Activated CD4-positive, alpha-beta T cell treated with anti-CD3 and anti-CD28 coated beads, Interleukin-2, amount 50 U/mL, for 24 hours (primary cell): ENCODE measurements at regions not wholly inside any gene's neighbourhood (a gene's known extent, or its start where the extent isn't known, plus 50 kb on each side); places are given as distances from the start of the nearest gene placed in this dataset.
"Not testable (repeated sequence)": the region's sequence is repeated elsewhere in the genome, so short reads cannot be mapped to it uniquely, and the experiment has no call there.

Experiments used
- DNase-seq, 2 donors: peaks; one replicate each; pipeline ENCODE4 v3.0.0-alpha.2; 2020; ENCODE audit warnings: low read depth in 1 of 2, low spot score in 1 of 2

DNA sequence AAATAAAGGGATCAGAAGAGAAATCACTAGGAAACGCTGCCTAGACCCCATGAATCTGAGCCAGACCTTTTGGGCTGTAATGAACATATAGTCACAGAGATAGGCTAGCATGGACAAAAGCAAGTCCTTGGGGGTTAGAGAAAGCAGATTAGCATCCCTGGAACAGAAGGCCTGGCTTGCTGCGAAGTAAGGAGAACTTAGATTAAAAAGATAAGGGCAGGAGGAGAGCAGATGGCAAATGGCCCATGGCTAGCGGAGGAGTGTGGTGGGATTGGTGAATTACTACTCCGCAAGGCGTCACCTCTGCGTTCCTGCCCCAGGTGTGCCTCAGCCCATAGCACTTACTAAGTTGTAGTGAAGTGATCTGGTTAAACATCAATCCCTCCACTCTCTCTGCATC is 92.3 kb upstream of the ZNF438 start:
- no peak for DNase-seq

DNA sequence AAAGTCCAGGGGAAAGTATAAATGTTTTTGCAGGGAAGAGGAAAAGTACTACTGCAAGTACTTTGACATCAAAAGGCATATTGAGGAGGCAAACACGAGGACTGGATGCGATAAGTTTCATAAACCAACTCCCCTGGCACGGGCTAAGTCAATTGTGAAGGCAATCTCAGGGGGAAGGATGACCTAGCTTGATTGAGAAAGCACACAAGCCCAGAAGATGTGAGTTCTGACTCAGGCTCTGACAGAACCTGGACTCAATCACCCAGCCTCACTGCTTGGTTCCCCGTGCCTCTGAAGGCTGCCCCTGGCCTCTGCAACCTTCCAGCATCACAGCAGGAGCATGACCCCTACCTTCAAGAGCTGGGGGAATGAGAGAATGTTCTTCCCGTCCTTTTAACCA is 93.2 kb upstream of the ZNF438 start:
- DNase-seq: no peak

DNA sequence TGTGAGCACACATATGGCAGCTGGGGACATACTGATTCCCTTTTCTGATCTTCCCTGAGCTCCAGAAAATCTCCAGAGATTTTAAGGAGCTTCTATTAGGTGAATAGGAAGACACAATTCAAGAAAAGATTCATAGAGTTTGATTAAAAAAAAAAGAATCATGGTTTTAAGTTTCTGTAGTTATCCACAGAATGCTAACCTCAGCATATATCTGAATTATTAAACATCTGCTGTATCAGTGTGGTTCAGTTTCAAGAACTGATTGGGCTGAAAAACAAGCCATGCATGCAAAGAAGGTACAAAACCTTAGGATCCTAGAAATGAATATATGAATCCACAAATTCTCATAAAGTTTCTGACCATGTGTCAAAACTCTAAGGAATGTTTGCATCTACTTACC is 94.1 kb upstream of the ZNF438 start:
- no peak for DNase-seq

DNA sequence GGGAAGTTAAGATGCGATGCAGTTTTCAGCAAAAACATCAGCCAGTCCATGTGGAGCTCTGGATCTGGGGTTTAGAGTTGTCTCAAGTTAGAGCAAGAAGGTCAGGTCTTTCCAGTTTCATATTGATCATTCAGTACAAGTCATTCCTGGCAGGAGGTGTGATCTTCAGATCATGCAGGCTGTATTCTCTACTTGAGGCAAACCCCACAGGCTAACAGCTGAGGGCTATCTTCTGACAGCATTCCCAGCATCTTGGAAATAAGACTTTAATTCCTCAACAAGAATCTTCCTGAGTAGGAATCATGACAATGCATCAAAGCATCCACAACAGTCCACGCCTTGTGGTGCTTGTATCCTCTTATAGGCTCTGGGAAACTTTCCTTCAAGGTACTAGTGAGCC is 94.9 kb upstream of the ZNF438 start:
- DNase-seq: no peak

DNA sequence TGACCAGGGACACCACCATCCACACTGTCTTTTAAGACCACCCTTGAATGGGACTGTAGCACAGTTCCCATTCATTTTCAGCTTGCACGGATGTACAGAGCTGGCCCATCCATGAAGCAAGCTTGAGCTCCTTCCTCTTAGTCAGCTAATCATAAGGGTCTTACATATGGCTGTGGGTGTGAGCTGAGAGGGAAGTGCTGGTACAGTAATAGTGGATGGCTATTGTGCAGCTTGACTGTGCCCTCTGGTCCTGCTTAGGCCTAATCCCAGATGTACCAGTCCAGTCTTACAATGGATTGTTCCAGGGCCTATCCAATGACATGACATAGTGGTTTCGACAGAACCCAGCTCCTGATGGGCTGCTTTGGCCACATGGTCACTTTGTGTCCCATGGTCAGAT is 96.9 kb upstream of the ZNF438 start:
- no peak for DNase-seq

DNA sequence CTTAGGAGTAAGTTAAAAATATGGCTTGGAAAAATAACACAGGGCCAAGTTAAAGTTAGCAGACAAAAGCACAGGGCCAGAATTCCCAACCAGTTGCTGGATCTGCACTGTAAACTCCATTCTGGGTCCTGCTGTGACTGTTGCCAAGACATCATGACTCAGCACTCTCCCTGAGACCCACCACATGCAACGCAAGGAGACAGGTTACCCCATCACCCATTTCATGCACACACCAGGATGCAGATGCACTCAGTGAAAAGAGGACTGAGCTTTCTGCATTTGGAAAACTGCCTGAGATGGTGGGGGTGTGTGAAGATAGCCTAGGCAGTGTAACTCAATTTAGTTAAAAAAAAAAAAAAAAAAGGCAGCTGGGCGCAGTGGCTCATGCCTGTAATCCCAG is 97.6 kb upstream of the ZNF438 start:
- DNase-seq: no peak

DNA sequence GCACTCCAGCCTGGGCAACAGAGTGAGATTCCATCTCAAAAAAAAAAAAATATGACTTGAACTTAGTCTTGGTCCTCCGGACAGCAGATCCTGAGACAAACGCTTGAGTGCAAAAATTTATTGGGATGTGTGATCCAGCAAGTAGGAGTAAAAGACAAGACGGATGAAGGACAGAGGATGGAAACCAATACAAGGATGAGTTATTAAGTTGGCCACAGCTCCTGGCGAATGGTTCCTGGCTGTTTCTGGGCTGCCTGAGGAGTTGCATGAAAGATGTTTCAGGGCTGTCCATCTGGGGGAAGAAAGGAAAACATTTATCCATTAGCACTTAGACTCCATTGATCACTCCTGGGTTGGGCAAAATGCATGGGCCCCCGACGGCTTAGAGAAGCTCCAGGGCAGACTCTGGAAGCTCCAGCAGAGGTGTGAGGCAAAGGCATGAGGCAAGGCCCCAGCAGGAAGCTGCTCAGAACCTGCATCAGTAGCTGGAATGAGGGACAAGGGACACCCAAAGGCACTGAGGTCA is 98.3 kb upstream of the ZNF438 start:
- DNase-seq: no peak

DNA sequence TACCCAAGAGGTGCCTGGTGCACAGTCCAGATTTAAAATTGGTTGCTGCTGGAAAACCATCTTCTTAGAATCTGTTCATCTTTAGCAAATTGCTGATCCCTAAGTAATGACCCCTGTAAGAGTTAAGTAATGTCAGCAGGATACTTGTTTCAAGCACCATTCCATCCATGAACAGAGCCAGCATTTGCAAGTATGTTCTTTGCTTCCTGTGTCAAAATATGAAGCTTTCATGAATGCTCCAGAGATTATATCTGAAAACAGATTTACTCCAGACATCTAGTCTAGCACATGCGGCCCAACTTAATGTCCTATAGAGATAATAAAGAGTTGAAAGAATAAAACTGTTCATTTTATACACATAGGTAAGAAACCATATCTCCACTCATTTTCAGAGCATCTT is 98.7 kb upstream of the ZNF438 start:
- DNase-seq: no peak

DNA sequence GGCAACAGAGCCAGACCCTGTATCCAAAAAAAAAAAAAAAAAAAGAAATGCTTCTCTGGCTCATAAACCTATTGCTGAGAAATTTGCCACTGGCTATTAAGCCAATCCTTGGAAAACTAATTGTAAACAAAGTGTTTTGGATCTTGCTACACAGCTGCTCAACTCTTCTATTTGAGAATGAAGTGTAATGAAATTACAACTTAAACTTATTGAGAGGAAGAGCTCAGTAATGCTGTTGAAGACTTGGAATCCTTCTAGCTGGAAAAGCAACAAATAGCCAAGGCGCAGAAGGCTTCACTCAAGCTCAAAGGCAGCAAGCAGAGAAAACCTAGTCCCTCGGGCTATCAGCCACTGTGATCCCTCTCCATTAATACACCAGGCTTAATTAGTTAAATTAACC is 99.6 kb upstream of the ZNF438 start:
- no peak for DNase-seq

DNA sequence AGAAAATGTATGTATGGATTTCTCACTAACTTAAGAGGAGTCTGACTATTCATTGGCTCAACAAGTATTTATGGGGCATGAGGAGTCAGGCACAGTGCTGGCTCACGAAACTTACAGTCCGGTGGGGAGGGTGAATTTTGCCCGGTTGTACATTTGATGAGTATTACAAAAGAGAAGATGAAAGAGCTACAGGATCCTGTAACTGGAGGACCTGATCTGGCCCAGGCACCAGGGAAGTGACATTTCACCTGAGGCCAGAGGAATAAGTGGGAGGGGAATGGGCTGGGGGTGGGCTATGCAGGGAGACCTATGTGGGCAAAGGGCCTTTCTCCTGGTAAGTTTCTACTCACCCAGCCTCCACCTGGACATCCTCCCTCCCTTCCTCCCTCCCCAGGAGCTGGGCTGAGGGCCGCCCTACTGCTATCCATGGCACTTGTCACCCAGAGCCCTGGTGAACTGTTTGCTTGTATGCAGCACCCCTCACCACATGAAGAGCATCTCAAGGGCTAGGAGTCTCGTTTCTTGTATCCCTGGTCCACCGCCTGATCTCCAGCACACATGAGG is 101.1 kb upstream of the ZNF438 start:
- DNase-seq: no peak

DNA sequence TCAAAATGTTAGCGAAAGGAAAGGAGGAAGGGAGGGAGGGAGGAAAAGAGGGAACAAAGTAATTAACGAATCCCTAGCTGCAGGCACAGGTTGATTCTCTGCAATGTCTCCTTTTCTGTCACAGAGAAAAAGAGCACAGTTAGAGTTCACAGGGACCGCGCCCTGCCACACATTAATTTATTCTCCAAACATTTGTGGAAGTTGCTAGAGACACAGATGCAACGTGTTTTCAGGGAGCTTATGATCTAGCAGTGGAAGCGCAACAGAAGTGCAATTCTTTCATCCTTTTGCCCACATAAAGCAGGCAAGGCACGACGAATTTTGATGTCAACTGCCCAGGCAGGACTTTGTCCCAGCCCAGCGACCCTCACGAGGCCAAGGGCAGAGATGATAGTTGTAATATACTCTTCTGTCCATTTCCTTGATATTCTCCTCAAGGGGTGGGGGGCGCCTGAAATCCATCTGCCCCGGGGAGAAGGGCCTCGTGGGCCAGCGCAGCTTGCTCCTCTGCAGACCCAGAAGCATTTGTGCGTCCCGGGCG is 101.7 kb upstream of the ZNF438 start:
- DNase-seq: no peak

DNA sequence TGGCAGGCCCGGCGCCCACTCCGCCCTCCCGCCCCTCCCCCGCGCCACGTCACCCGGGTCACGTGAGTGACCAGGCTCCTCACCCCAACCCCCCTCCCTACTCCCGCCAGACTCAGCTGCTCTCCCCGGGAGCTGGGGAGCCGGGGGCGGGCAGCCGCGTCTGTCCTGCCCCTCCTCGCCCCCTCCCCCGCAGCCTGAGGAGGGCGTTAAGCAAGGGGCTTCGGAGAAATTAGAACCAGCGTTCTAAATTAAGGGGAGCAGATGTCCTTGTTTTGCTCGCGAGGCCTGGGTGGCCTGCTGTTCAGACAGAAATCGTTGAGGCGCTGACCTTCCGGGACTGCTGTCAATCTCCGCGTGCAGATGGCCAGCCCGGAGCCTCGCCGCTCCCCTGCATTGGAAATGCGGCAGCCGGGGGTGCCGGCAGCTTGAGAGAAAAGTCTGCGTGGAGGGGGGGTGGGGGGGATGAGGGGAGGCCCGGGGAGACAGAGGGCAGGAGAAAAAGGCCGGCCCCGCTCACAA is 102.2 kb upstream of the ZNF438 start:
- peak; percentile 46 to 63 for DNase-seq

DNA sequence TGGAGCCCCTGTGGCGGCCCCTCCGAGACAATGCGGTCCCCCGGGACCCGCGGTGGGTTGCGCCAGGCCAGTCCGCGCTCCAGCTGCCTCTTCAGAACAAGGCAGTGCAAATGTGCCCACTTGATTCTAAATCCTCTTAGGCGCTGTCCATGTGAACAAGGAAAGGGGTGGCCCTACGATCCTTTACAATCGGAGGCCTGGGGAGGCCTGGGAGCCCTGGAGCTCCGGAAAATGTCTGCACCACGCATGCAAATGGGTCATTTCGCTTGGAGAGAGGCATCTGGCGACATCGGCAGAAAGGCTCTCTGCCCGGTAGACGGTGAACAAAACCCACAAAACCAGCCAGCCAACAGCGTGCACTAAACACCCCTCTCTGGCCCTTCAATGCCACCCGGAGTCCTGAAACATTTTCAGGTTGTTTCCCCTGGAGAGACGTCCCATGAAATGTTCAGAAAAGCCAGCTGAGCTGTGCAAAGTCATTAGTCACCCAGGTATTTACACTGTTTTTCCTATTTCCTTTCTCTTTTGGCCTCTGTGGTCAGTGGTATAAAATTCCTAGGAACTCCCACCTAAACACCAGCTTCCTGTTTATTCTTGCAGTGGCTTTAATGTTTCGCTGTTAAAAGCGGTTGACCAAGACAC is 102.8 kb upstream of the ZNF438 start:
- peak in 1 of 2 donors; percentile 18 for DNase-seq

DNA sequence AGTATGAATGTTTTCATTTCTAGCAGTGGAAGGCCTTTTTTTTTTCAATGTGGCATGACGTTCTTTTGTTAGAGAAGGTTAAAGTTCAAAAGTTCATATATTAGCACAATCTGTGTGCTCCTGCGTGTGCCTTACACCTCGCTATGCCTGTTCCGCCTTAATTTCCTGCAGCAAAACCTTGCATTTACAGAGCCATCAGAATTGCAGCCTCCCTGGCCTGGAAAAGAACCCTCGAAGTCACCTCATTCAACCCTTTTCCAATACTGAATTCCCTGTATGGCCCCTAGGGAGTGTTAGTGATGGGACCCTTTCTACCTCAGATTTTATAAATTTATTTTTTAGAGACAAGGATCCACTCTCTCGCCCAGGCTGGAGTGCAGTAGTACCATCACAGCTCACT is 103.5 kb upstream of the ZNF438 start:
- no peak for DNase-seq

DNA sequence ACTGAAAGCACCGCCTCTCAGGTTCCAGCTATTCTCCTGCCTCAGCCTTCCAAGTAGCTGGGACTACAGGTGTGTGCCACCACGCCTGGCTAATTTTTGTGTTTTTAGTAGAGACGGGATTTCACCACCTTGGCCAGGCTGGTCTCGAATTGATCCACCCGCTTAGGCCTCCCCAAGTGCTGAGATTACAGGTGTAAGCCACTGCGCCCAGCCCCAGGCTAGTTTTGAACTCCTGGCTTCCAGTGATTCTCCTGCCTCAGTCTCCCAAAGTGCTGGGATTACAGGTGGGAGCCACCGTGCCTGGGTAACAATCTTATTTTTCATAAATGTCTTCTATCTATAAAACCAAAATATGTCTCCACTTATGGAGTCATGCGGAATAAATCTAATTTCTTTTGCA is 104.1 kb upstream of the ZNF438 start:
- not testable (repeated sequence) for DNase-seq

DNA sequence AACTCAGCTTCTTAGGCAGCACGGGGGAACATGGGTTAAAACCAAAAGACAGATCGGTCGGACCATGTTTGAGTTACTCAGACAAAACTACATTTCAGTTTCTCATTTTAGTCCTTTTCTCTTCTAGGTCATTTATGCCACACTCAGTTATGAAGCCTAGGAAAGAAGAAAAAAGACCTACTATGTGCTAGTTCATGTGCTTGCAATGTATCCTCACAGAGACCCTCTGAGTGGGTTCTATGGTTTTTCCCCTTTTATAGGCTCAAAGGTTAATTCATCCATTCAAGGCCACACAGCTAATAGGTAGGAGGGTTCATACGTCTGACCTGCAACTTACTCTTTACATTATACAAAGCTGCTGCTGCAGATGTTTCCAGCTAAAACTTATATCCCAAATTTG is 104.7 kb upstream of the ZNF438 start:
- no peak for DNase-seq

DNA sequence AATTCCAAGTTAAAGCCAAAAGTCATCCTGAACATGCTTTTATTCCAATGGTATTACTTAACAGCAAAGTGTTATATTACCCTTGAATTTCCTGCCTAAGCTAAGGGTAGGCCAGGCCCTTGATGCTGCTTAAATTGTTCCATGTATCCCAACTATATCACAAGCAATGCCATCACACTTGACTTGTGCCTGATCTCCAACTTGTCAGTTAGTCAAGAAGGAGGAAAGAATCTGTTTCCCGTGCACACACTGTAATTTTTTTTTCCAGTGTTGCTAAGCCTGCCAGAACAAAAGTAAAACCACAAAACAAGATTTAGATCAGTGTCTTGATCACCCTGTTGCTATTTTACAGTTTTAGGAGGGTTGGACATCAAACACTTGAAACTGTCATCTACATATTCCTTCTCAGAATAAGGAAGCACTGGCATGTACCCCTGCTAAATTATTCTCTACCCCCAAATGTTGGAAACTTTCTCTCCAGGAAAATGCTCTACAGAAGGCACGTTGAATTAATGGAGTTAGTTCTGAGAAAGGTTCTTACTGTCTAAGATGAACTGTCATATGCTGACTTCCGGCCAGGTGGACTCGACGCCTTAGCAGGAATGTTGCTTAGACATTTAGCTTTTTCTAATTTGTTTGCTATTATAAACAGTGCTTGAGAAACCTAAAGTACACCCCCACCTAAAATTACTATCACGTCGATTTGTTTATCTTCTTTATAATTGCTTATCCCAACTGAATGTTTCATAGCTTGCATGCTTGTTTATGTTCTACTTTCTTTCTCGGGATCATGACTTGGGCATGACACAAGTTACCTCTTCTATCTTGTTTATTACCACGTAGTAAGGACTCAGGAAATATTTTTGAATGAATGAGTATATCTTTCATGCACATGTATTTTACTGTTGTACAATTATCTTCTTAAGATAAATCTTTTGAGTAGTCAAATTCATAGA is 105.5 kb upstream of the ZNF438 start:
- no peak for DNase-seq

DNA sequence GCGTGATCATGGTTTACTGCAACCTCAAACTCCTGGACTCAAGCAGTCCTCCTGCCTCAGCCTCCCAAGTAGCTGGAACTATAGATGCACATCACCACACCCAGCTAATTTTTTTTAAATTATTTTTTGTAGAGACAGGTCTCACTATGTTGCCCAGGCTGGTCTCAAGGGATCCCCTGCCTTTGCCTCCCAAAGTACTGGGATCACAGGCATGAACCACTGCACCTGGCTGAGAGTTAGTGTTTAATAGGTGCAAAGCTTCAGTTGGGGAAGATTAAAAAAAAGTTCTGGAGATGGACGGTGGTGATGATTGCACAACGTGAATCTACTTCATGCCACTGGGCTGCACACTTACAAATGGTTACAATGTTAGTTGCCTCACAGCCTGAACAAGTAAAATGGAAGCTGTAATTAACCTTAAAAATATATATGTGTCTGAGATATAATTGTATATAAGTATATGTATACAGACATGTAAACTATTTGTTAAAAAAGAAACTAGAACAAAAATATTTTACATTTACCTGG is 106.4 kb upstream of the ZNF438 start:
- DNase-seq: no peak

DNA sequence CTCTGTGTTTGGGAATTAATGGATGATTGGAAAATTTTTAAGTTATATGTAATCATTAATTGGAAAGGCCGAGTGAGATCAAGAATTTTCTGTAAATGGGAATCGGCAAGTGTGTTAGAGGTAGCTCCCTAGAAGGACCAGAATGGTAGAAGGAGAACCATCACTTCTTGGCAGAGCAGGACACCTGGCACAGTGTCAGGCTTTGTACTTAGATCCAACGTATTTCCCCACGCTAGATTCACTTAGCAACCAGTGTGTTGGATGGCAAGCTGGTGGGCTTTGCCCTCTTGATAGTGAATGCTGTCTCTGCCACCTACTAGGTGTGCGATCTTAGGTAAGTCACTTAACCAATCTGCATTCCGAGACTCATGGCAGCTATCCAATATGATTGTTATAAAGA is 107.8 kb upstream of the ZNF438 start:
- no peak for DNase-seq

DNA sequence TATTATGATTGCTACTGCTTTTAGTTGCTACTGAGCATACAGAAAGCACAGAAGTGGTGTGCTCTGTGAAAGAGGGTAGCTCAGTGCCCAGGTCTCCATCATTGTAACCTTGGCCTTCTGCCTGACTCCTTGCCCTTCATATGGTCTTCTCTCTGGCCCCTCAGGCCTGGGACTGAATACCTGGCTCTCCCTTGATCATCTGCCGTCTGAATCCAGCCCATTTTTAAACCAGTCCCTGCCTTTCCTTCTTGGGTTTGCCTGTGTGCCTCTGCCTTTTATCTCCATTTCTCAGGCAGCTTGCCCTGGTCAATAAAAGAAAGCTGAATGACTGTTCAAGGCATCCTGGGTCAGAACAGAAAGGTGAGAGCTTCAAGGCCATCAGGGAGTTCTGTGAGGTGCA is 109.1 kb upstream of the ZNF438 start:
- DNase-seq: no peak

DNA sequence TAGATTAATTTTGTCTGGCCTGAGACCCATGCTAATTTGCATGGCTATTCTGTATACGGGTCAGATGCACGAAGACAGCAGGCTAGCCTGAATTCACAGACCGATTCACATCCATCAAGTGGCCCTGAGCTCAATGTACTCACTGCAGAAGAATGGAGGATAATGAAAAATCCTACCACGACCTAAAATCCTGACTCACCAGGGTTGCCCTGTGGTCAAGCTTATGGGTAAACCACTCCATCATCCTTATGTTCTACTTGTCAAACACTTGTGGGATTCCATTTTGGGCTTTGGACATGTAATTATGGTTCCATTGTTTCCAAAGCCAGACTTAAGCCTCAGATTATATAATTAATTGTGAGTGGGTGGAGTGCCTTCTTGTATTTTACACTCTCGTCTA is 110.4 kb upstream of the ZNF438 start:
- DNase-seq: no peak
